ENCODE measurements at regions not wholly inside any gene's neighbourhood (a gene's known extent, or its start where the extent isn't known, plus 50 kb on each side); places are given as distances from the start of the nearest gene placed in this dataset.
"Not testable (repeated sequence)": the region's sequence is repeated elsewhere in the genome, so short reads cannot be mapped to it uniquely, and the experiment has no call there.

- no peak for DNase-seq (ENCODE audit: low spot score)
Measured at GRCh38 chr6:15739353-15739752, 76.5 kb upstream of the DTNBP1 start.

DNA sequence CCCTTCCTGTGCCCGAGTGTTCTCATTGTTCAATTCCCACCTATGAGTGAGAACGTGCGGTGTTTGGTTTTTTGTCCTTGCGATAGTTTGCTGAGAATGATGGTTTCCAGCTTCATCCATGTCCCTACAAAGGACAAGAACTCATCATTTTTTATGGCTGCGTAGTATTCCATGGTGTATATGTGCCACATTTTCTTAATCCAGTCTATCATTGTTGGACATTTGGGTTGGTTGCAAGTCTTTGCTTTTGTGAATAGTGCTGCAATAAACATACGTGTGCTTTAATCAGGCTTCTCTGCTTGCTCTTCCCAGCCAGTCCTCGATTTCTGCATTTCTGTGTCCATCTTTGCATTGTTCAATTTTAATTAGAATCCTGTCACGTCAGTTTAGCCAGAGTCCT, 75.4 kb upstream of the DTNBP1 start:
- not testable (repeated sequence) for DNase-seq (ENCODE audit: low spot score)

- DNase-seq (ENCODE audit: low spot score) = no peak
Measured at GRCh38 chr6:15736297-15736696, 73.5 kb upstream of the DTNBP1 start.

DNA sequence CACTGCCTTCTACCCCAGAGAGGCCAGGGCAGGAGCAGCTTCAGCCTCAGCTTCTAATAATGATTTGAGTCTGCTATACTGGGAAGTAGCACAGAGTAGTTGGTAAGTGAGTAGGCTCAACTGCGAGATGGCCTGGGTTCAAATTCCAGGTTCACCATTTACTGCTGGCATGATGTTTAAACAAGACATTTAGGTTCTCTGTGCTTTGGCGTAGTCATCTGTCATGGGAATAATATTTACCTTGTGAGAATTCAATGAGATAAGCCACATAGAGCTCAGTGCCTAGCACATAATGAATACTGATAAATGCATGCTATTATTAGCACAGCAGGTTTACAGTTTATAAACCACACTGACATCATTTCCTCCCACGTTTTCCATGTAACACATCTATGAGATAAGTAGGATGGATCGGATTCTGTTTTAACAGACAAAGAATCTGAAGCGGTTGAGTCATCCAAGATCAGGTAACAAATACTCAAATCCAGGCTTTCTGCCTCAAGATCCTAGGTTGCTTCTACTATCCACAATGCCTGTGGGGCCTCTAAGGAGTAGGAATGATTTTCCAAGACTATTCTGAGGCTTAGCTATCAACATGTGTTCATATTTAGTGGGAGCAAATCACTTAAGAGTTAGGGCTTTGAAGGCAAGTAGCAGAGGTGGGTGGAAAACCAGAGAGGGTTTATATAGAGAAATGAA, 72.9 kb upstream of the DTNBP1 start:
- no peak for DNase-seq (ENCODE audit: low spot score)

- DNase-seq (ENCODE audit: low spot score) = no peak
Measured at GRCh38 chr6:15734118-15734897, 71.5 kb upstream of the DTNBP1 start.

DNA sequence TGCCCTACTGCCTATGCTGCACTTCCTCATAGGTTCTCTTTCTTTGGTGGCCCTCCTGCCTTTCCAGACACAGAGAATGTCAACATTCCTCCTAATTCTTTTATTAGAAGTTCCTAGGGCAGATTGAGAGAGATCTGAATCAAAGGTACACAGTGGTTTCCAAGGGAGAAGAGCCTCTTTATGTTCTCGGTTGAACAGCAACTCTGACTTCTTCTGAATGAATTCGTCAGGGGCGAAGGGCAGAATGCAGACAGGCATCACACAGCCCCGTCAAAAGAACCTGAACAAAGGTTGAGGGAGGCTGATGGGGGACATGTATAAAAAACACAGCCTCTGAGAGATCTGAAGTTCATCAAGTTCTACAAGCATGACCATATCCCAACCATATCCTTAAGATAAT, 68.1 kb upstream of the DTNBP1 start:
- DNase-seq (ENCODE audit: low spot score) = no peak

DNA sequence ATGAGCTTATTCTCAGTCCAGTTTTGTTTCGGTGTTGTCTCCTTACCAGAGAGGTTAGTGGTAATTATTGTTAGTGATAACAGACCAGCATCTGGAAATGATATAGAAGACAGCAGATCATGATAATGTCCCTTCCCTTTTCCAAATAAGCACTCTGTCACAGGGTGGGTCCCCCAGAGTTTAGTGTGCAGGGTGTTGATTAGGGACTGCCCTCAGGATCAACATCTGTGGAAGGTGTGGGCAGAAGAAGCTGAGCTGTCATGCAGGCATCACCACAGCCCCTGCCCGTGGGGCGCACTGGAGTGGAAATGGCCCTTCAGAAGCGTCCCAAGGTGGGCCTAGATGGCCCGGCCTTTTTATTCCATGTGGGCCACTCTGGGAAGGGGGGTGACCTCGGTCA, 67.6 kb upstream of the DTNBP1 start:
- DNase-seq (ENCODE audit: low spot score) = no peak

DNA sequence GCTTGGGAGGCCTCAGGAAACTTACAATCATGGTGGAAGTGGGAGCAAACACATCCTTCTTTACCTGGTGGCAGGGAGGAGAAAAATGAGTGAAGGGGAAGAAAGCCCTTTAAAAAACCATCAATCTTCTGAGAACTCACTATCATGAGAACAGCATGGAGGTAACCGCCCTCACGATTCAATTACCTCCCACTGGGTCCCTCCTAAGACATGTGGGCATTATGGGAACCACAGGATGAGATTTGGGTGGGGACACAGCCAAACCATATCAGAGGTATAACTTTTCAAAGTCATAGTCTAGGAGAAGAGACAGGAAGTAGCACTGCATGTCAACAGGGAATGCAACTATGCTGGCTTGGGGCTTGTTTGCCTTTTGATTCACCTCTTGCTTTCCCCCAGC, 59.9 kb upstream of the DTNBP1 start:
- DNase-seq (ENCODE audit: low spot score) = no peak

GRCh38 chr6:15716889-15717288, 54.1 kb upstream of the DTNBP1 start:
- no peak for DNase-seq (ENCODE audit: low spot score)

DNA sequence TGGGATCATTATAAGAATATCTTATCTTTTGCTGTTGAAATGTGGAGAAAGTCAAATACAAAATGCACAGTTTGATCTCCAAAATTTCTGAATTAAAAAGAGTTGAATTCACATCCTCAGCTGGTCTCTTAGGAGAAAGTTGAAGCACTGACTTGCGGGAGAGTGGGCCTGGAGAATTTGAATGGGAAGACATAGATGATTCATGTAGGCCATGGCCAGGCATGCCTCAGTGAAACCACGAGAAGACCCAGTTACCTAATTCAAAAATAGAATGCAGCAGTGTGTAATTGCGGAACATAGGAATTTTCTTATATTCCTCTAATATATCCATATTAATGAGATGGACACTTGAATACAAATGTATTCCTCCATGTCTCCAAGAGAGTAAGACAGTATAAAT, 53.0 kb upstream of the DTNBP1 start:
- no peak for DNase-seq (ENCODE audit: low spot score)

GRCh38 chr6:15715060-15715459, 52.2 kb upstream of the DTNBP1 start:
- DNase-seq (ENCODE audit: low spot score) = no peak

DNA sequence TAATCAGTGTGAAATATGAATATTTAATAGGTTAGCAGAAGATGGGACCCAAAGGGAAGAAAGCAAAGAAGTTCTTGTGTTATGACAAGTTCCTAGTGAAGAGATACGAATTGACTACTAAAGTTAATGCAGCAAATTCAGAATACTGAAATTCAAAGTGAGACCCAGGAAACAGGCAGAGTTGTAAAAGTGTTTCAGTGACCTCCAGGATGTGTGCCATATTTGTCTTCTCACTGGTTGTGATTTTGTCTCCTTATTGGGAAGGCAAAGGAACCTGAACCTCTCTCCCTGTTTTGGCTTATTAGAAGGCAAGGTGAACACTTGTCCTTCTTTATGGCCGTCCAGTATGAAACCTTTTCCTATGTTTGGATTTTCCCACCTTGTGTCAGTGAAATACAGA, 51.8 kb upstream of the DTNBP1 start:
- DNase-seq (ENCODE audit: low spot score) = no peak

DNA sequence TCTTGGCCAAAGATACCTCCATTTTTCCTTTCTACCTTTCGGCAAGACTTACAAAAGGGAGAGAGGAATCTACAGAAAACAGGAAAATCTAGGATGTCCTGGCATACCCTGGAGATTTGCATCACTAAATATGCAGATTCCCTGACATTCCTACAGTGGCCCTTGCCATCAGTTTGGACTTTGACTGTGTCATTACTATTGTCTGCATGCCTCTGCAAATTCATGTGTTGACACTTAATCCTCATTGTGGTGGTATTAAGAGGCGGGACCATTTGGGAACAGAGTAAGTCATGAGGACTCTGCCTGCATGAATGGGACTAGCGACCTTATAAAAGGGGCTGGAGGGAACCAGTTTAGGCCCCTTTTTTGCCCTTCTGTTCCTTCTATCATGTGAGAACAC, 50.5 kb upstream of the DTNBP1 start:
- no peak for DNase-seq (ENCODE audit: low spot score)

DNA sequence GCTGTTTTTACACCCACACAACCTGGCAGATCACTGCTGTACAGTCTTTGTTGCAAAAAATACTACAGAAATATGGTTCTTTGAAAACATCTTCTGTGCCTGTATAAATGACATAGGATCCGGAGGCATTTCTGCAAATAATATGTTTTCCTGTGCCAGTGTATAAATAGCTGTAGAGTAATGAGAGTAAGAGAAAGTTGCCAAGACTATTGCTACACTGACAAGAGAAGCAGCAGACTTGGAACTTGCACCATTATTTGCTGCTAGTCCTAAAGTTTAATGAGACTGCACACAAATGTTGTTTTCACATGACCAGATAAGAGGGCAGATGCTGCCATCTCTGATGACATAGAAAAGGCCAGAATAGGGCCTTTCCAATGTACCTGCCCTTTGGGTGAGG, 50.0 kb upstream of the DTNBP1 start:
- DNase-seq (ENCODE audit: low spot score) = no peak

Small RNAs in the stretch of these regions (small RNA-seq; reads per million reads assigned to genes)
- gene AL365265.1 = 0 reads per million in 2 experiments
